Fibroblast of pulmonary artery (primary cell): ENCODE measurements at regions not wholly inside any gene's neighbourhood (a gene's known extent, or its start where the extent isn't known, plus 50 kb on each side); places are given as distances from the start of the nearest gene placed in this dataset.

Experiments used
- DNase-seq: peaks from one replicate; pipeline ENCODE4 v3.0.0-alpha.2; 2010; ENCODE audit warnings: low read depth
- H3K4me3 ChIP-seq: replicated peaks from 2 replicates; pipeline ENCODE4 v1.5.1; 2011; ENCODE audit warnings: low read depth, mild to moderate bottlenecking, control low read depth, low read length, moderate library complexity
- TF ChIP-seq, protein P1 (sequence below): IDR thresholded peaks from 2 replicates; pipeline ENCODE4 v1.5.1; 2011; ENCODE audit warnings: mild to moderate bottlenecking, control low read depth, low read length, inconsistent platforms; ENCODE audit errors: missing control alignments

DNA sequence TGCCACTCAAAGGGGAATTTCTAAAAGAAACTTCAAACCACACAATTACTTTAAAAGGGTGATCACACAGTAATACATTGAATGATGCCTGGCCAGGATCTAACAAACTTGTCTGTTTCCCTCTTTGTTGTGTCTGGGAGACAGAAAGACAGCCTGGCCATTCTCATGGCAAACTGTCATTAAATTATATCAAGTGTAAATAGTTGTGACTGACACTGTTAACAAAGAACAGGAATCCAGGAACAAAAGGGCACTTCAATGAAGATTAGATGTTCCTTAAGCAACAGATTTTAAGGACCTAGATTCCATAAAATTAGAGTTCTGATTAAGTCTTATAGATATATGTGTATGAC lies 383.6 kb downstream of the KCNJ2 start:
- H3K4me3 ChIP-seq: no peak overlapping the region
- no peak for DNase-seq
- TF ChIP-seq, protein P1, sequence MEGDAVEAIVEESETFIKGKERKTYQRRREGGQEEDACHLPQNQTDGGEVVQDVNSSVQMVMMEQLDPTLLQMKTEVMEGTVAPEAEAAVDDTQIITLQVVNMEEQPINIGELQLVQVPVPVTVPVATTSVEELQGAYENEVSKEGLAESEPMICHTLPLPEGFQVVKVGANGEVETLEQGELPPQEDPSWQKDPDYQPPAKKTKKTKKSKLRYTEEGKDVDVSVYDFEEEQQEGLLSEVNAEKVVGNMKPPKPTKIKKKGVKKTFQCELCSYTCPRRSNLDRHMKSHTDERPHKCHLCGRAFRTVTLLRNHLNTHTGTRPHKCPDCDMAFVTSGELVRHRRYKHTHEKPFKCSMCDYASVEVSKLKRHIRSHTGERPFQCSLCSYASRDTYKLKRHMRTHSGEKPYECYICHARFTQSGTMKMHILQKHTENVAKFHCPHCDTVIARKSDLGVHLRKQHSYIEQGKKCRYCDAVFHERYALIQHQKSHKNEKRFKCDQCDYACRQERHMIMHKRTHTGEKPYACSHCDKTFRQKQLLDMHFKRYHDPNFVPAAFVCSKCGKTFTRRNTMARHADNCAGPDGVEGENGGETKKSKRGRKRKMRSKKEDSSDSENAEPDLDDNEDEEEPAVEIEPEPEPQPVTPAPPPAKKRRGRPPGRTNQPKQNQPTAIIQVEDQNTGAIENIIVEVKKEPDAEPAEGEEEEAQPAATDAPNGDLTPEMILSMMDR: no peak

DNA sequence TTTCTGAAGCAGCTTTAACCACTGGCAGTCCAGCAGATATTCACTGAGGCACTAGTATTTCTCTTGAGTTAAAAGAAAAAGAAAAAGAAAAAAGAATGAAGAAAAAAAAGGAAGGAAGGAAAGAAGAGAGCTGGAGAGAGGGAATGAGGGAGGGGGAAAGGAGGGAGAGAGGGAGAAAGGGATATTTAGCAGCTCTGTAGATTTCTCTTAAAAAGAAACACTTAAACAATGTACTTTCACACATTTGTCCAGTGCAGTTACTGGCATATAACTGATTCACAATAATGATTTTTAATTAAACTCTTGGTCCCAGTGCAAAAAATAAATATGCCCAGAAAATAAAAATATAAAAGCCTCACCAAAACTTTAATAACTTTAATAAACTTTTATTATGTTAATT lies 386.4 kb downstream of the KCNJ2 start:
- H3K4me3 ChIP-seq: no peak overlapping the region
- TF ChIP-seq, protein P1: no peak
- no peak for DNase-seq

DNA sequence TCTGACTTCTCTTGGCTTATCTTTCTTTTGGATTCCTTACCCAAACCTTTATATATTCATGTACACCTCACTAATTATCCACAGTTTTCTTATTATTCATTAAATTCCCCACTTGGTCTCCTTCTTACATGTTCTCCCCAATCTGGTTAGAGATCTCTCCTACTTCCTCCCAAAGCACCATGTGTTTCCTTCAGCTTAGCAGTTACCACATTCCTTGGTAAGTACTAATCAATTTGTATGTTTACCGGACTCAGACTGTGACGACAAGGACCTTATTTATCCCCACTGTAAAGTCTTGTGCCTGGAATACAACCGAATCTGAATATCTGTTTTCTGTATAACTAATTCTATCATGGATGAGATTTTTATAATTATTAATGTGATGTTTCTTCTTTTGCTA lies 389.5 kb downstream of the KCNJ2 start:
- TF ChIP-seq, protein P1: no peak
- DNase-seq: no peak
- H3K4me3 ChIP-seq: no peak overlapping the region

DNA sequence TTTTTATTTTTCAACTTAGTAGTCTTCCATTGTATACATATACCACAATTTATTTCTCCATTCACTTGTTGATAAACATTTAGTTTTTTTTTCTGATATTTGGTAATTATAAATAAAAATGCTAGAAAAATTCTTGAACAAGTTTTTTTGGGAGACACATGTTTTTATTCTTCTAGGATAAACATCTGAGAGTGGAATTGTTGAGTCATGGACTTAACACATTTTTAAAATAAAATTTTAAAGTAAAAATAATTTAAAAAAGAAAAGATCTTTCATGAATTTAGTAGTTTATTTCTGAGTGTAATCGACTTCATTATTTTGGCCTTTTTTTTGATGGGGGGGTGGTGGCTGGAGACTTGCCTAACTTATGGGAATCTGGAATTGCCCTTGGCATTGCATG lies 391.1 kb downstream of the KCNJ2 start:
- H3K4me3 ChIP-seq: no peak overlapping the region
- TF ChIP-seq, protein P1: no peak
- no peak for DNase-seq

DNA sequence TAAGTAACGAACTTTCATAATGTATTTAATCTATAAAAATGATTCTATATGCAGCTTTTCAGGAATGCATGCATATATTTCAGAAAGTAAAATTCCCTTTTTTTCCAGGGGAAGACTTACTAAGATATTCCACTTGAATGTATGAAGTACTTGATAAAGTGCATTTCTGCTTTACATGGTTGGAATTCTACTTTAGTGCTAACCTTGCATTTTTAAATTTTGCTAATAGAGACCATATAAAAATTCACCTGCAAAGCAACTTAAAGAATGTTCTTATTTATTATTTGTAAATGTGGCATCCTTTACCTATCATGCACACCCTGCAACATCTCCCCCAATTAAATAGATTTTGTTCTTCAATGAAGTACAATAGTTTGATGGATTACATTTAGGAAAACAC lies 392.8 kb downstream of the KCNJ2 start:
- H3K4me3 ChIP-seq: no peak overlapping the region
- TF ChIP-seq, protein P1: no peak
- DNase-seq: no peak

DNA sequence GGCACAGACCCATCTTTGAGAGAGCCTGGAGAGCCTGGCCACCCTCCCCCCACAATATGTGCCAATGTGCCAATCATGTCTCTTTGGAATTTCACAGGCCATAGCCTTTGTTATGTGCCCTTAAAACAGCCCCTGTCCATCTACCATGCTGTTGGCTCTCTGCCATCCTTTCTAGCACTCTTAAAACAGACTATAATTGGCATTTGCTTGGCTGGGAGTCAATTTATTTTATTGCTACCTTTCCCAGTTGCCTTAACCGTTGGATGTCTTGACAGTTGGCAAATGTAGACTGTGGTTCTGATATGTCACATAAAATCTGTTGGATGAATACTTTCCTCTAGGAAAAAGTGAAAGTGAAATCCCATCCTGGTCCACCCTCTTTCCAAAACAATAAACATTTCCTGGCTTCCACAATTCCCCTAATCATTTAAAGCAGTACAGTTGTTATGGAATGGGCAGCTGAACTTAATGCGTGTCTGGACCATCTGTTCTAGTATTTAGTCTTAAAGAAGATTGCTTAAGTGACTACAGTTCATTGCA lies 394.0 kb downstream of the KCNJ2 start:
- TF ChIP-seq, protein P1: no peak
- H3K4me3 ChIP-seq: no peak overlapping the region
- no peak for DNase-seq

DNA sequence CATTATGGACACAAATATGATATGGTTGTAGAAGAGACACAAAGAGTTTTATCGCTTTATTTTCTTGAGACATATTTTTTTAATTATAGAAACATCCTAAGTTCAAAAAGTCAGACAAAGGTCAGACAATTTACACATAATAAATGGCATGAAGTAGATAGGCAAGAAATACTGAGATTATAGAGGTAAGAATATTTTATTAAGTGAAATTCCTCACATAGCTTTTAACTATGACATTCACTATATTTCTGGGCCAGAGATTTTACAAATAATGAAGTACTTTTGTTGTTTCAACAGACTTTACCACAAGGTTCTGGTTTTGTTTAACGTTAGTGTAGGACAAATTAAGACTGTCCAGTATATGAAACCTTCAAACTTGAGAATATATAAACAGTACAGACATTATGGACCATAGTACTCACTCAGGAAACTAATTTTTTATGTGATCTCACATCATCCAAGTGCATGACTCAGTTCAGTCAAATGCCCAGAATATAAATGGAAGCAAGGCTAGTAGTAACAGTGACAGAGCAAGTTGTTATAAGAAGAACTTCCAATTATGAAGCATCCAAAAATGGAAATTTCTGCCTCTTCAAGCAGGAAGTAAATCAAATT lies 394.8 kb downstream of the KCNJ2 start:
- no peak overlapping the region for H3K4me3 ChIP-seq
- TF ChIP-seq, protein P1: no peak
- no peak for DNase-seq
